Gastrocnemius medialis (tissue), 4 donors: ENCODE measurements at regions not wholly inside any gene's neighbourhood (a gene's known extent, or its start where the extent isn't known, plus 50 kb on each side); places are given as distances from the start of the nearest gene placed in this dataset.

Source experiments
- ATAC-seq, 2 donors: fragments of 150-250 bp; one replicate each; pipeline ENCODE4 v1.9.1; 2016
- DNase-seq, 2 donors: peaks; one replicate each; pipeline ENCODE4 v3.0.0-alpha.2; 2019
- H3K27ac ChIP-seq, 4 donors: fragments of 200-600 bp; sonication (generic); 1 replicate in 1 of 4; 2 replicates in 3 of 4; pipeline ENCODE4 v1.5.1; 2016 to 2018; ENCODE audit warnings: mild to moderate bottlenecking in 2 of 4, moderate library complexity in 1 of 4
- H3K27me3 ChIP-seq, 3 donors: fragments of 200-600 bp; sonication (generic) in 2 of 3; 1 replicate in 1 of 3; 2 replicates in 2 of 3; pipeline versions ENCODE4 v1.5.1 to v1.6.0; 2016 to 2019; ENCODE audit warnings: mild to moderate bottlenecking in 1 of 3, moderate library complexity in 1 of 3
- H3K36me3 ChIP-seq, 2 donors: fragments of 200-600 bp; sonication (generic) in 1 of 2; one replicate each; pipeline ENCODE4 v1.5.1; 2017 to 2018
- H3K4me1 ChIP-seq, 2 donors: fragments of 200-600 bp; sonication (generic) in 1 of 2; one replicate each; pipeline ENCODE4 v1.5.1; 2016 to 2017; ENCODE audit warnings: mild to moderate bottlenecking in 2 of 2
- H3K4me3 ChIP-seq, 4 donors: fragments of 200-600 bp; sonication (generic) in 3 of 4; 1 replicate in 1 of 4; 2 replicates in 3 of 4; pipeline ENCODE4 v1.5.1; 2016 to 2019; ENCODE audit warnings: mild to moderate bottlenecking in 2 of 4
- H3K9me3 ChIP-seq, 3 donors: fragments of 200-600 bp; sonication (generic) in 2 of 3; 1 replicate in 1 of 3; 2 replicates in 2 of 3; pipeline ENCODE4 v1.5.1; 2016 to 2019
- POLR2A ChIP-seq, 2 donors: fragments of 450-650 bp; IDR thresholded peaks; one replicate each; pipeline ENCODE4 v1.6.1; 2017; ENCODE audit warnings: antibody characterized with exemption in 2 of 2, mild to moderate bottlenecking in 2 of 2, moderate library complexity in 2 of 2
- in situ Hi-C, 4 donors: fragments of 200-750 bp; cut with MboI; loops; one replicate each; pipeline versions ENCODE4 v1.15.0 to v1.8.0; 2017; ENCODE audit warnings: low sequenced_read_pairs in 4 of 4
- intact Hi-C: fragments of 100-400 bp; cut with DNase I; formaldehyde crosslinking; loops from one replicate; pipeline ENCODE4 v1.15.1; 2023; ENCODE audit warnings: low total_unique reads
- TF ChIP-seq, protein P1 (sequence below), 5 experiments: fragments of 450-650 bp in 3 of 5; fragments of 200-600 bp in 2 of 5; sonication (generic) in 2 of 5; IDR thresholded peaks in 4 of 5; conservative IDR thresholded peaks in 1 of 5; 1 replicate in 4 of 5; 2 replicates in 1 of 5; pipeline ENCODE4 v1.5.1; 2016 to 2019; ENCODE audit warnings: antibody characterized with exemption in 5 of 5, mild to moderate bottlenecking in 3 of 5, moderate library complexity in 3 of 5

DNA sequence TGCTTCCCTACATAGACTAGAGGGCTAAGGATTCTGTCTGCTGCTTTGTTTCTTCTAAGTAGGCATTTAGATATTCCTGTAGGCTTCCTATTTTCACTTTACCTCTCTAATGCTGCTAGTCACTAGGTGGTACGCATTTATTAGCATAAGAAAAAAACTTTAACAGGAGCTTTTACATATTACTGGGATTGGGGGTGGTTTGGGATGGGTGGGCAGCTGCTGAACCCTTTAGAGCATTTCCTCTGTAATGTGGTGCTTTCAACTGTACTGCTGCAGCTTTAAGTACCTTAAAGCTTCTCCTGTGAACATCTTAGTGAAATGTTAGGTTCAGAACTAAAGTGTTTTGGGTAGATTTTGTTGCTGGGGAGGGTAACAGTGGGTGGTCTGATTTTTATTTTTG lies 92.6 kb downstream of the ZNF486 start:
- no peak for TF ChIP-seq POLR2A (IDR thresholded peaks at IDR 0.05)
- TF ChIP-seq, protein P1, sequence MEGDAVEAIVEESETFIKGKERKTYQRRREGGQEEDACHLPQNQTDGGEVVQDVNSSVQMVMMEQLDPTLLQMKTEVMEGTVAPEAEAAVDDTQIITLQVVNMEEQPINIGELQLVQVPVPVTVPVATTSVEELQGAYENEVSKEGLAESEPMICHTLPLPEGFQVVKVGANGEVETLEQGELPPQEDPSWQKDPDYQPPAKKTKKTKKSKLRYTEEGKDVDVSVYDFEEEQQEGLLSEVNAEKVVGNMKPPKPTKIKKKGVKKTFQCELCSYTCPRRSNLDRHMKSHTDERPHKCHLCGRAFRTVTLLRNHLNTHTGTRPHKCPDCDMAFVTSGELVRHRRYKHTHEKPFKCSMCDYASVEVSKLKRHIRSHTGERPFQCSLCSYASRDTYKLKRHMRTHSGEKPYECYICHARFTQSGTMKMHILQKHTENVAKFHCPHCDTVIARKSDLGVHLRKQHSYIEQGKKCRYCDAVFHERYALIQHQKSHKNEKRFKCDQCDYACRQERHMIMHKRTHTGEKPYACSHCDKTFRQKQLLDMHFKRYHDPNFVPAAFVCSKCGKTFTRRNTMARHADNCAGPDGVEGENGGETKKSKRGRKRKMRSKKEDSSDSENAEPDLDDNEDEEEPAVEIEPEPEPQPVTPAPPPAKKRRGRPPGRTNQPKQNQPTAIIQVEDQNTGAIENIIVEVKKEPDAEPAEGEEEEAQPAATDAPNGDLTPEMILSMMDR (IDR thresholded peaks at IDR 0.05 in 4 of 5, conservative IDR thresholded peaks at IDR 0.05 in 1 of 5), result no peak
- intact Hi-C loops (no loop called here), in situ Hi-C loops (no loop called here)
- H3K9me3 ChIP-seq, result no peaks in the 10 kb centered on the region
- no peak overlapping the region for H3K27ac ChIP-seq
- ATAC-seq, result no peak
- no peaks in the 10 kb centered on the region for H3K4me1 ChIP-seq
- DNase-seq, result no peak
- no peaks in the 10 kb centered on the region for H3K36me3 ChIP-seq
- no peaks in the 10 kb centered on the region for H3K27me3 ChIP-seq
- no peak overlapping the region for H3K4me3 ChIP-seq

DNA sequence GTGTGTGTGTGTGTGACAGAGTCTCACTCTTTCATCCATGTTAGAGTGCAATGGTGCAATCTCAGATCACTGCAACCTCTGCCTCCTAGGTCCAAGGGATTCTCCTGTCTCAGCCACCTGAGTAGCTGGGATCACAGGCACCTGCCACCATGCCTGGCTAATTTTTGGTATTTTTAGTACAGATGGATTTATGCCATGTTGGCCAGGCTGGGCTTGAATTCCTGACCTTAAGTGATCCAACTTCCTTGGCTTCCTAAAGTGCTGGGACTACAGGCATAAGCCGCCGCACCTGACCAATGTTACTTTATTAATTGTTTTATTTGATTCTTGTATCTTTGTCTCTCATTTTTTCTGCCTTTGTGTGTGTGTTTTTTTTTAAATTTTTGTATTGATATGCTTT lies 89.6 kb downstream of the ZNF486 start:
- intact Hi-C loops, result no loop called here
- Histone ChIP-seq H3K27me3 (no peaks in the 10 kb centered on the region), H3K36me3 (no peaks in the 10 kb centered on the region), H3K4me3 (no peak overlapping the region), H3K27ac (no peak overlapping the region), H3K4me1 (no peaks in the 10 kb centered on the region), H3K9me3 (no peaks in the 10 kb centered on the region)
- ATAC-seq, result no peak
- TF ChIP-seq, protein P1 (IDR thresholded peaks at IDR 0.05 in 4 of 5, conservative IDR thresholded peaks at IDR 0.05 in 1 of 5), result no peak
- TF ChIP-seq POLR2A (IDR thresholded peaks at IDR 0.05), result no peak
- in situ Hi-C loops, result no loop called here
- no peak for DNase-seq

GRCh38 chr19:20254121-20254520 lies 87.1 kb downstream of the ZNF486 start:
- intact Hi-C loops (no loop called here), in situ Hi-C loops (no loop called here)
- DNase-seq (no peak), ATAC-seq (no peak)
- H3K4me1 ChIP-seq, result no peaks in the 10 kb centered on the region
- H3K27me3 ChIP-seq, result no peaks in the 10 kb centered on the region
- H3K36me3 ChIP-seq, result no peaks in the 10 kb centered on the region
- TF ChIP-seq, protein P1 (IDR thresholded peaks at IDR 0.05 in 4 of 5, conservative IDR thresholded peaks at IDR 0.05 in 1 of 5), result no peak
- no peak for TF ChIP-seq POLR2A (IDR thresholded peaks at IDR 0.05)
- no peak overlapping the region for H3K27ac ChIP-seq
- no peaks in the 10 kb centered on the region for H3K9me3 ChIP-seq
- H3K4me3 ChIP-seq, result no peak overlapping the region

DNA sequence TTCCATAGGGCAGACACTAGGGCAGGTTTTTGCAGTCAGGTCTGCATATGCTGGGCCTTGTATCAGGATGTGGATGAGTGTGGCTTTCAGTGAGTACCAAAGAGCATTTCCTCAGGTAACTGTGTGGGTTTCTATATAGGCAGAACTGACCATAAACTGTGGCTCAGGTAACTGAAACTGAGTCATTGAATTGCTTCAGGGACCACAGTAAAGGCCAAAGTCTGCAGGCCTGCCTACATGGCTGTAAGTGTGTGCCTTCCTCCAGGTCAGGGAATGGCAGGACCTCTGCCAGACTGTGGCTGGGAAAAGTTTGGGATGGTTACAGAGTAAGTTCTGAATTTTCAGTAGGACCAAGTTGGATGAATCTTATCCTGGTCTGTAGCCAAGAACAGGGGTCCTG lies 85.6 kb downstream of the ZNF486 start:
- H3K4me1 ChIP-seq, result no peaks in the 10 kb centered on the region
- H3K27ac ChIP-seq, result no peak overlapping the region
- TF ChIP-seq, protein P1 (IDR thresholded peaks at IDR 0.05 in 4 of 5, conservative IDR thresholded peaks at IDR 0.05 in 1 of 5), result no peak
- no peak for TF ChIP-seq POLR2A (IDR thresholded peaks at IDR 0.05)
- intact Hi-C loops (no loop called here), in situ Hi-C loops (no loop called here)
- H3K4me3 ChIP-seq, result no peak overlapping the region
- H3K27me3 ChIP-seq, result no peaks in the 10 kb centered on the region
- ATAC-seq (no peak), DNase-seq (no peak)
- H3K36me3 ChIP-seq, result no peaks in the 10 kb centered on the region
- no peaks in the 10 kb centered on the region for H3K9me3 ChIP-seq

DNA sequence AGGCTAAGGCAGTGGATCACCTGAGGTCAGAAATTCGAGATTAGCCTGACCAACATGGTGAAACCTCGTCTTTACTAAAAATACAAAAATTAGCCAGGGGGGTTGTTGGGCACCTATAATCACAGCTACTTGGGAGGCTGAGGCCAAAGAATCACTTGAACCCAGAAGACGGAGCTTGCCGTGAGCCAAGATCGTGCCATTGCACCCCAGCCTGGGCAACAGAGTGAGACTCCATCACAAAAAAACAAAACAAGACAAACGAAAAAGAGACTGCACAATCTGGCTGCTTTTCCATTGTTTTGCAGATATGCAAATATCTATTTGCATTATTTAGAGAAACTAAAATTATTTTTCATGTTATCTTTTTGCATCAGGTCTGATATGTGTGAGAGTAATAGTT lies 83.6 kb downstream of the ZNF486 start:
- intact Hi-C loops (no loop called here), in situ Hi-C loops (no loop called here)
- no peak for DNase-seq
- H3K9me3 ChIP-seq, result no peaks in the 10 kb centered on the region
- no peak for ATAC-seq
- no peaks in the 10 kb centered on the region for H3K36me3 ChIP-seq
- no peaks in the 10 kb centered on the region for H3K27me3 ChIP-seq
- H3K27ac ChIP-seq, result no peak overlapping the region
- H3K4me3 ChIP-seq, result no peak overlapping the region
- H3K4me1 ChIP-seq, result no peaks in the 10 kb centered on the region
- no peak for TF ChIP-seq POLR2A (IDR thresholded peaks at IDR 0.05)
- TF ChIP-seq, protein P1 (IDR thresholded peaks at IDR 0.05 in 4 of 5, conservative IDR thresholded peaks at IDR 0.05 in 1 of 5), result no peak
